ENCODE measurements at regions not wholly inside any gene's neighbourhood (a gene's known extent, or its start where the extent isn't known, plus 50 kb on each side); places are given as distances from the start of the nearest gene placed in this dataset.

- TF ChIP-seq ZNF462 (CRISPR knock-in tag; IDR thresholded peaks at IDR 0.05): no peak
Observed at GRCh38 chr6:26152226-26153101, 65.2 kb downstream of the HFE start (continued).

- Histone ChIP-seq H4K20me1 (replicated peaks; ENCODE audit: insufficient read depth) (no peaks in the 10 kb centered on the region), H3F3A (replicated peaks; ENCODE audit: low read depth) (peaks cover 13% of the 10 kb centered on the region), H3K4me3 (peak overlapping the region; percentile 86), H3K4me2 (peak overlapping the region; percentile 76), H2AFZ (no peak overlapping the region), H3K79me2 (replicated peaks; ENCODE audit: insufficient read depth) (peaks cover 20% of the 10 kb centered on the region), H3K36me3 (ENCODE audit: insufficient read depth) (no peaks in the 10 kb centered on the region), H3K4me1 (ENCODE audit: insufficient read depth) (0 out of 2 replicates have a peak, but pooled peaks cover 5% of the 10 kb centered on the region), H3K9me2 (ENCODE audit: insufficient read depth) (no peaks in the 10 kb centered on the region), H3K27me3 (ENCODE audit: insufficient read depth) (no peaks in the 10 kb centered on the region), H3K27ac (ENCODE audit: low read depth) (peak overlapping the region; percentile 34; the same call in 1 of the 2 replicates)
- peaks cover 20% of the 10 kb centered on the region for H3K4me1 Mint-ChIP-seq
- no peak for ATAC-seq
- H3K36me3 Mint-ChIP-seq (ENCODE audit: low read depth): peaks cover 9% of the 10 kb centered on the region; the same call in 2 of the 3 replicates
- H3K27ac Mint-ChIP-seq: peak overlapping the region; percentile 100
- peaks cover 20% of the 10 kb centered on the region for H3K9me3 Mint-ChIP-seq
- DNase-seq (ENCODE audit: low spot score): peak; percentile 60
- peaks cover 44% of the 10 kb centered on the region for H3K27me3 Mint-ChIP-seq (ENCODE audit: insufficient read depth, low read depth, poor library complexity)
- peak overlapping the region; percentile 80 for H3K4me3 Mint-ChIP-seq
- TF ChIP-seq EZH2 (IDR thresholded peaks at IDR 0.05; ENCODE audit: low read depth, unreplicated experiment): no peak
- TF ChIP-seq EZH2phosphoT487 (IDR thresholded peaks at IDR 0.05; ENCODE audit: unreplicated experiment): no peak
- TF ChIP-seq POLR2AphosphoS5 (IDR thresholded peaks at IDR 0.05; ENCODE audit: low read depth): no peak
- TF ChIP-seq STAT1 (IDR thresholded peaks at IDR 0.05; ENCODE audit: unreplicated experiment): no peak
- no peak for TF ChIP-seq CREB1 (CRISPR knock-in tag; IDR thresholded peaks at IDR 0.05; ENCODE audit: low read depth)
- no peak for TF ChIP-seq ETS1 (IDR thresholded peaks at IDR 0.05)
- TF ChIP-seq JUNB (IDR thresholded peaks at IDR 0.05; ENCODE audit: unreplicated experiment): no peak
Observed at GRCh38 chr6:26155061-26155930, 68.1 kb downstream of the HFE start.
